ENCODE measurements at regions not wholly inside any gene's neighbourhood (a gene's known extent, or its start where the extent isn't known, plus 50 kb on each side); places are given as distances from the start of the nearest gene placed in this dataset.

DNA sequence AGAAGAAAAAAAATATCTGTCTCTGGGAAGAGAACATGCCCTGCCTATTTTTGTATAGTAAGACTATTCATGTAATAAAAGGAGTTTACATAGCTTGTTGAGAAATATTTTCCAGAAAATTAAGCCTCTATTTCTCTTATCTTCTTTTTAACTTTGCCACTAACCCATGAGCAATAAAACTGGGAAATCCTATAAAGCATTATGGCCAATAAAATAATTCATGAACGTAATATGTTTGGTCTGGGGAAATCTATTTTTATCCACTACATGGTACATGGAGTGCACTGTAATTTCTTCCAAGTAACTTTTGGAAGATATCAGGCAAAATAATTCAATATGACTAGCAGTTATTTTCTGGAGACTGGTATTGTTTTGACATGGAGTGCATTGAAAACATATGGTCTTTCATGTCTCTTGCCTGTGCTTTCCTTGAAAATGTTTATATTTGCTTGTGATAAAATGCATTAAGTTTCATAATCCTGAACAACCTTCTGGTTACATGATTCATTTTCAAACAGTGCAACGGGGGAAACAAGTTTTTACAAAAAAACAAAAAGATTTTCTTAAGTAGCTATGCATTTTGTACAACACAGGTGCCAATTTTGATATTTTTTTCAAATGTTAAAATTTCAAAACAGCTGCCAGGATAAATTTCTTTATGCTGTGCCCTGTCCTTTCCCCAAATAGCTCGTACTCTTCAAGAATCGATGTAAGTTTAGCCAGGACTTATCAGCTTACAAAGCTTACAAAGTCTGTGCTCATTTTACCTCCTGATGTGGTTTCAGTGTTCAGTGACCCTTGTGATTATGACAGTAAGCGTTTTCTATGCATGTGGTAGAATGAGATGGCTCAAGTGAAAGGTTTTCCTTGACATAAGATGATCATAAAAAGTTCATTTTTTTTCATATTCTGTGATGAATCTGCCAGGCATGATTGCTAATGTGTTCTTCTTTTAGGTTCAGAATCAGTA lies 194.5 kb downstream of the UBE2E3 start:
- DNase-seq (ENCODE audit: low spot score) (no peak), FAIRE-seq (no peak), ATAC-seq (no peak)
- Histone ChIP-seq H3K4me1 (ENCODE audit: insufficient read depth, low read length) (no peaks in the 10 kb centered on the region), H3K4me3 (replicated peaks in 1 of 3; ENCODE audit: insufficient read depth in 1 of 3, low read depth in 2 of 3, low read length in 3 of 3) (no peak overlapping the region), H2AFZ (ENCODE audit: low read length) (no peak overlapping the region), H3K4me2 (ENCODE audit: low read depth, low read length) (no peak overlapping the region), H3K79me2 (ENCODE audit: insufficient read depth, low read length) (no peaks in the 10 kb centered on the region), H4K20me1 (ENCODE audit: insufficient read depth, low read length) (no peaks in the 10 kb centered on the region), H3K27ac (ENCODE audit: extremely low read length, insufficient read depth, low read length) (no peak overlapping the region), H3K27me3 (ENCODE audit: control insufficient read depth in 1 of 2, insufficient read depth in 2 of 2, low read length in 2 of 2) (no peaks in the 10 kb centered on the region), H3K9me3 (ENCODE audit: low read length) (no peaks in the 10 kb centered on the region), H3K9ac (ENCODE audit: insufficient read depth, low read depth, low read length) (no peak overlapping the region), H3K36me3 (replicated peaks in 1 of 2; ENCODE audit: control insufficient read depth in 1 of 2, insufficient read depth in 2 of 2, low read length in 2 of 2) (no peaks in the 10 kb centered on the region)
- BruUV-seq (replicated peaks): no TSS peak
- ChIA-PET POLR2A (no interaction called here), CTCF (ENCODE audit: low intra/inter-chr PET ratio, low total read pairs) (no interaction called here)
- WGBS (ENCODE audit: low lambda C conversion rate): 2% methylated on average over 5 of the region's 5 CpGs
- in situ Hi-C loops (cut with HindIII; ENCODE audit: extremely low pct_ligation_motif_present, low pct_unique_long_range_greater_than_20kb): no loop called here
- intact Hi-C loops (cut with micrococcal nuclease; ENCODE audit: unreplicated experiment): no loop called here
- TF ChIP-seq ZNF614 (CRISPR knock-in tag; IDR thresholded peaks at IDR 0.05; ENCODE audit: borderline replicate concordance) (no peak), RCOR2 (CRISPR knock-in tag; IDR thresholded peaks at IDR 0.05) (no peak), NR2C2 (CRISPR knock-in tag; IDR thresholded peaks at IDR 0.05; ENCODE audit: borderline replicate concordance) (no peak), ZNF552 (CRISPR knock-in tag; IDR thresholded peaks at IDR 0.05; ENCODE audit: borderline replicate concordance) (no peak), HDAC1 (CRISPR knock-in tag; IDR thresholded peaks at IDR 0.05) (no peak), BORCS8-MEF2B (CRISPR knock-in tag; IDR thresholded peaks at IDR 0.05) (no peak)
- TF ChIP-seq, protein P1, sequence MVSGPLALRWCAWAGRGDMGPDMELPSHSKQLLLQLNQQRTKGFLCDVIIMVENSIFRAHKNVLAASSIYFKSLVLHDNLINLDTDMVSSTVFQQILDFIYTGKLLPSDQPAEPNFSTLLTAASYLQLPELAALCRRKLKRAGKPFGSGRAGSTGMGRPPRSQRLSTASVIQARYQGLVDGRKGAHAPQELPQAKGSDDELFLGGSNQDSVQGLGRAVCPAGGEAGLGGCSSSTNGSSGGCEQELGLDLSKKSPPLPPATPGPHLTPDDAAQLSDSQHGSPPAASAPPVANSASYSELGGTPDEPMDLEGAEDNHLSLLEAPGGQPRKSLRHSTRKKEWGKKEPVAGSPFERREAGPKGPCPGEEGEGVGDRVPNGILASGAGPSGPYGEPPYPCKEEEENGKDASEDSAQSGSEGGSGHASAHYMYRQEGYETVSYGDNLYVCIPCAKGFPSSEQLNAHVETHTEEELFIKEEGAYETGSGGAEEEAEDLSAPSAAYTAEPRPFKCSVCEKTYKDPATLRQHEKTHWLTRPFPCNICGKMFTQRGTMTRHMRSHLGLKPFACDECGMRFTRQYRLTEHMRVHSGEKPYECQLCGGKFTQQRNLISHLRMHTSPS (CRISPR knock-in tag; IDR thresholded peaks at IDR 0.05; ENCODE audit: low read depth): no peak
- TF ChIP-seq, protein P2, sequence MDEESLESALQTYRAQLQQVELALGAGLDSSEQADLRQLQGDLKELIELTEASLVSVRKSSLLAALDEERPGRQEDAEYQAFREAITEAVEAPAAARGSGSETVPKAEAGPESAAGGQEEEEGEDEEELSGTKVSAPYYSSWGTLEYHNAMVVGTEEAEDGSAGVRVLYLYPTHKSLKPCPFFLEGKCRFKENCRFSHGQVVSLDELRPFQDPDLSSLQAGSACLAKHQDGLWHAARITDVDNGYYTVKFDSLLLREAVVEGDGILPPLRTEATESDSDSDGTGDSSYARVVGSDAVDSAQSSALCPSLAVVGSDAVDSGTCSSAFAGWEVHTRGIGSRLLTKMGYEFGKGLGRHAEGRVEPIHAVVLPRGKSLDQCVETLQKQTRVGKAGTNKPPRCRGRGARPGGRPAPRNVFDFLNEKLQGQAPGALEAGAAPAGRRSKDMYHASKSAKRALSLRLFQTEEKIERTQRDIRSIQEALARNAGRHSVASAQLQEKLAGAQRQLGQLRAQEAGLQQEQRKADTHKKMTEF (CRISPR knock-in tag; IDR thresholded peaks at IDR 0.05): no peak
- TF ChIP-seq, protein P3, sequence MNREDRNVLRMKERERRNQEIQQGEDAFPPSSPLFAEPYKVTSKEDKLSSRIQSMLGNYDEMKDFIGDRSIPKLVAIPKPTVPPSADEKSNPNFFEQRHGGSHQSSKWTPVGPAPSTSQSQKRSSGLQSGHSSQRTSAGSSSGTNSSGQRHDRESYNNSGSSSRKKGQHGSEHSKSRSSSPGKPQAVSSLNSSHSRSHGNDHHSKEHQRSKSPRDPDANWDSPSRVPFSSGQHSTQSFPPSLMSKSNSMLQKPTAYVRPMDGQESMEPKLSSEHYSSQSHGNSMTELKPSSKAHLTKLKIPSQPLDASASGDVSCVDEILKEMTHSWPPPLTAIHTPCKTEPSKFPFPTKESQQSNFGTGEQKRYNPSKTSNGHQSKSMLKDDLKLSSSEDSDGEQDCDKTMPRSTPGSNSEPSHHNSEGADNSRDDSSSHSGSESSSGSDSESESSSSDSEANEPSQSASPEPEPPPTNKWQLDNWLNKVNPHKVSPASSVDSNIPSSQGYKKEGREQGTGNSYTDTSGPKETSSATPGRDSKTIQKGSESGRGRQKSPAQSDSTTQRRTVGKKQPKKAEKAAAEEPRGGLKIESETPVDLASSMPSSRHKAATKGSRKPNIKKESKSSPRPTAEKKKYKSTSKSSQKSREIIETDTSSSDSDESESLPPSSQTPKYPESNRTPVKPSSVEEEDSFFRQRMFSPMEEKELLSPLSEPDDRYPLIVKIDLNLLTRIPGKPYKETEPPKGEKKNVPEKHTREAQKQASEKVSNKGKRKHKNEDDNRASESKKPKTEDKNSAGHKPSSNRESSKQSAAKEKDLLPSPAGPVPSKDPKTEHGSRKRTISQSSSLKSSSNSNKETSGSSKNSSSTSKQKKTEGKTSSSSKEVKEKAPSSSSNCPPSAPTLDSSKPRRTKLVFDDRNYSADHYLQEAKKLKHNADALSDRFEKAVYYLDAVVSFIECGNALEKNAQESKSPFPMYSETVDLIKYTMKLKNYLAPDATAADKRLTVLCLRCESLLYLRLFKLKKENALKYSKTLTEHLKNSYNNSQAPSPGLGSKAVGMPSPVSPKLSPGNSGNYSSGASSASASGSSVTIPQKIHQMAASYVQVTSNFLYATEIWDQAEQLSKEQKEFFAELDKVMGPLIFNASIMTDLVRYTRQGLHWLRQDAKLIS (CRISPR knock-in tag; IDR thresholded peaks at IDR 0.05): no peak
- TF ChIP-seq, protein P4, sequence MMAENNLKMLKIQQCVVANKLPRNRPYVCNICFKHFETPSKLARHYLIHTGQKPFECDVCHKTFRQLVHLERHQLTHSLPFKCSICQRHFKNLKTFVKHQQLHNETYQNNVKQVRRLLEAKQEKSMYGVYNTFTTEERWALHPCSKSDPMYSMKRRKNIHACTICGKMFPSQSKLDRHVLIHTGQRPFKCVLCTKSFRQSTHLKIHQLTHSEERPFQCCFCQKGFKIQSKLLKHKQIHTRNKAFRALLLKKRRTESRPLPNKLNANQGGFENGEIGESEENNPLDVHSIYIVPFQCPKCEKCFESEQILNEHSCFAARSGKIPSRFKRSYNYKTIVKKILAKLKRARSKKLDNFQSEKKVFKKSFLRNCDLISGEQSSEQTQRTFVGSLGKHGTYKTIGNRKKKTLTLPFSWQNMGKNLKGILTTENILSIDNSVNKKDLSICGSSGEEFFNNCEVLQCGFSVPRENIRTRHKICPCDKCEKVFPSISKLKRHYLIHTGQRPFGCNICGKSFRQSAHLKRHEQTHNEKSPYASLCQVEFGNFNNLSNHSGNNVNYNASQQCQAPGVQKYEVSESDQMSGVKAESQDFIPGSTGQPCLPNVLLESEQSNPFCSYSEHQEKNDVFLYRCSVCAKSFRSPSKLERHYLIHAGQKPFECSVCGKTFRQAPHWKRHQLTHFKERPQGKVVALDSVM (CRISPR knock-in tag; IDR thresholded peaks at IDR 0.05): no peak

Measured in HepG2 (cell line).